GM12865 (cell line): ENCODE measurements at regions not wholly inside any gene's neighbourhood (a gene's known extent, or its start where the extent isn't known, plus 50 kb on each side); places are given as distances from the start of the nearest gene placed in this dataset.
"Not testable (repeated sequence)": the region's sequence is repeated elsewhere in the genome, so short reads cannot be mapped to it uniquely, and the experiment has no call there.

Source experiments
- DNase-seq: peaks from one replicate; pipeline ENCODE4 v3.0.0; 2010; ENCODE audit warnings: low read depth
- H3K4me3 ChIP-seq: 2 replicates; pipeline ENCODE4 v1.5.1; 2011; ENCODE audit warnings: mild to moderate bottlenecking, low read depth, low read length, control low read depth
- TF ChIP-seq, protein P1 (sequence below): IDR thresholded peaks from 2 replicates; pipeline ENCODE4 v1.5.1; 2011; ENCODE audit warnings: low read length, control low read depth, low read depth, inconsistent platforms; ENCODE audit not compliant: insufficient read depth; ENCODE audit errors: missing control alignments

- no peak for DNase-seq
- TF ChIP-seq, protein P1, sequence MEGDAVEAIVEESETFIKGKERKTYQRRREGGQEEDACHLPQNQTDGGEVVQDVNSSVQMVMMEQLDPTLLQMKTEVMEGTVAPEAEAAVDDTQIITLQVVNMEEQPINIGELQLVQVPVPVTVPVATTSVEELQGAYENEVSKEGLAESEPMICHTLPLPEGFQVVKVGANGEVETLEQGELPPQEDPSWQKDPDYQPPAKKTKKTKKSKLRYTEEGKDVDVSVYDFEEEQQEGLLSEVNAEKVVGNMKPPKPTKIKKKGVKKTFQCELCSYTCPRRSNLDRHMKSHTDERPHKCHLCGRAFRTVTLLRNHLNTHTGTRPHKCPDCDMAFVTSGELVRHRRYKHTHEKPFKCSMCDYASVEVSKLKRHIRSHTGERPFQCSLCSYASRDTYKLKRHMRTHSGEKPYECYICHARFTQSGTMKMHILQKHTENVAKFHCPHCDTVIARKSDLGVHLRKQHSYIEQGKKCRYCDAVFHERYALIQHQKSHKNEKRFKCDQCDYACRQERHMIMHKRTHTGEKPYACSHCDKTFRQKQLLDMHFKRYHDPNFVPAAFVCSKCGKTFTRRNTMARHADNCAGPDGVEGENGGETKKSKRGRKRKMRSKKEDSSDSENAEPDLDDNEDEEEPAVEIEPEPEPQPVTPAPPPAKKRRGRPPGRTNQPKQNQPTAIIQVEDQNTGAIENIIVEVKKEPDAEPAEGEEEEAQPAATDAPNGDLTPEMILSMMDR: no peak
- no peak overlapping the region for H3K4me3 ChIP-seq
Measured at GRCh38 chr5:87598460-87598859, 185.7 kb upstream of the CCNH start.

DNA sequence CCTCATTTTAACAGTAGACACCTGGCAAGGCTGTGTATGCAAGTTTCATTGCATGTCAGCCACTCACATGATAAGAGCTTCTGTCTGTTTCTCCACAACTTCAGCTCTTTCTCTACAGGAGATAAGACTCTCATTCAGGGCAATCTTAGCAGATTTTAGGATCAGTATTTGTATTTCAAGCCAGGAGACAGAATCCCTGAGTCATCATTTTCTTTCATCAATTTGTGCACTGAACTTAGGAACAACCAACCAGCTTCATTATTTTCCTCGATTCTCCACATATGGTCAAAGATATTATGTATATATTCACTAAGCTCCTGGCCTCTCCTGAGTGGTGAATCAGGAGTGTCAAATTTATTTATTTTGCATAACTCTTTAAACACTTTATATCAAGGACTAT is 181.8 kb upstream of the CCNH start:
- TF ChIP-seq, protein P1: no peak
- H3K4me3 ChIP-seq: no peak overlapping the region
- no peak for DNase-seq

- no peak for DNase-seq
- H3K4me3 ChIP-seq: no peak overlapping the region
- TF ChIP-seq, protein P1: no peak
Measured at GRCh38 chr5:87589587-87589986, 176.9 kb upstream of the CCNH start.

DNA sequence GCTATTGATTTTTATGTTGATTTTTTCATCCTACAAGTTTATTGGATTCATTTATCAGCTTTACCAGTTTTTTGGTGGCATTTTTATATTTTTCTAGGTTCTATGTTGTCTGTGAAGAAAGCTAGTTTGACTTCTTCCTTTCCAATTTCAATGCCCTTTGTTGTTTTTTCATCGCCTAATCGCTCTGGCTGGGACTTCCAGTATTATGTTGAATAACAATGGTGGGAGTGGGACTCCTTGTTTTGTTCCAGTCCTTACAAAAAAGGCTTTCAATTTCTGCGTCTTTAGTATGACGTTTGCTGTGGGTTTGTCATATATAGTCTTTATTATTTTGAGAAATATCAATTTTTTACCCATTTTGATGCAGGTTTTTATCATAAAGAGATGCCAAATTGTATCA is 175.6 kb upstream of the CCNH start:
- TF ChIP-seq, protein P1: no peak
- no peak for DNase-seq
- H3K4me3 ChIP-seq: no peak overlapping the region

DNA sequence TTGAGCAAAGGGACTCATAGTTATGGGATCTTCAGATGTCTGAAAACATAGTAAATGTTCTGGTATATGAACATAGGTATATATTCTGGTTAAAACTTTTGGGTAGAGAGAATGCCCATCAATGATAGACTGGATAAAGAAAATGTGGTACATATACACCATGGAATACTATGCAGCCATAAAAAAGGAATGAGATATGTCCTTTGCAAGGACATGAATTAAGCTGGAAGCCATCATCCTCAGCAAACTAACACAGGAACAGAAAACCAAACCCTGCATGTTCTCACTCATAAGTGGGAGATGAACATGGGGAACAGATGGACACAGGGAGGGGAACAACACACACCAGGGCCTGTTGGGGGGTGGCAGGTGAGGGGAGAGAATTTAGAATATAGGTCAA is 171.0 kb upstream of the CCNH start:
- not testable (repeated sequence) for DNase-seq, H3K4me3 ChIP-seq

DNA sequence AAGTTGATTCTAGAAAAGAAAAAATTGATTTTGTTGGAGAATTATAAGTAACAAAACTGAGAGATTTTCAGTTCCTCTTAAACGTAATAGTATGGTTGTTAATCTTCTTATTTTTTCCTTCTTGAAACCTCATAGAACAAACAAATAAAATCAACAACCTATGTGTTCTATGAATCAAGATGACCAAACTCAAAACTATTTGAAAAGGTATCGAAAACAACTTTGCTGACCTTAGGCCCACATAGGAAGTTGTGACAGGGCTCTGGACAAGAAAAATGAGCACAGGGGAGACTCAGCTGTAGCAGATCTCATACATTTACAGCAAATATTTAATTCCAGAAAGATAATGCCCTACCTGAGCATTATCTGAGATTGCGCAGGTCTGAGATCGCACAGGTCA is 169.4 kb upstream of the CCNH start:
- DNase-seq: peak; percentile 22
- TF ChIP-seq, protein P1: no peak
- no peak overlapping the region for H3K4me3 ChIP-seq

GRCh38 chr5:87581661-87582060 is 168.9 kb upstream of the CCNH start:
- TF ChIP-seq, protein P1: no peak
- H3K4me3 ChIP-seq: no peak overlapping the region
- DNase-seq: no peak

- TF ChIP-seq, protein P1: no peak
- H3K4me3 ChIP-seq: no peak overlapping the region
- DNase-seq: peak; percentile 12
Measured at GRCh38 chr5:87579678-87580077, 166.9 kb upstream of the CCNH start.
